Fibroblast of pulmonary artery (primary cell): ENCODE measurements at regions not wholly inside any gene's neighbourhood (a gene's known extent, or its start where the extent isn't known, plus 50 kb on each side); places are given as distances from the start of the nearest gene placed in this dataset.

ENCODE experiments used
- DNase-seq: peaks from one replicate; pipeline ENCODE4 v3.0.0-alpha.2; 2010; ENCODE audit warnings: low read depth
- H3K4me3 ChIP-seq: replicated peaks from 2 replicates; pipeline ENCODE4 v1.5.1; 2011; ENCODE audit warnings: low read depth, mild to moderate bottlenecking, control low read depth, low read length, moderate library complexity
- TF ChIP-seq, protein P1 (sequence below): IDR thresholded peaks from 2 replicates; pipeline ENCODE4 v1.5.1; 2011; ENCODE audit warnings: mild to moderate bottlenecking, control low read depth, low read length, inconsistent platforms; ENCODE audit errors: missing control alignments

DNA sequence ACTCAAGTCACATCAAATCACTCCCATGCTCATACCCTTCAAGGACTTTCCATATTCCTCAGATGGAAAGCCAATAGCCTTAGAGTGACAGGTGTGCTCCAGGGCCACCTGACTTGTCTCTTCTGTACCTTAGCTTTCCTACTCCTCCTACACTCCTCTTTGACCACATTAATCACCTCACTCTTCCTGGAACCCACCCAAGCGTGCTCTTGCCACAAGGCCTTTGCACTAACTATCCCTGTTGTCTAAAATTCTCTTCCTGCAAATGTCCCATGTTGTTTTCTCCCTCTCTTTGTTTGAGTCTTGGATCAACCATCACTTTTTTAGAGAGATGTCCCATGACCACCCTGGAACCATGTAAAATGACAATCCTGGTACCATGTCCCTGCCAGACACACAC lies 244.1 kb downstream of the AASDHPPT start:
- no peak overlapping the region for H3K4me3 ChIP-seq
- TF ChIP-seq, protein P1, sequence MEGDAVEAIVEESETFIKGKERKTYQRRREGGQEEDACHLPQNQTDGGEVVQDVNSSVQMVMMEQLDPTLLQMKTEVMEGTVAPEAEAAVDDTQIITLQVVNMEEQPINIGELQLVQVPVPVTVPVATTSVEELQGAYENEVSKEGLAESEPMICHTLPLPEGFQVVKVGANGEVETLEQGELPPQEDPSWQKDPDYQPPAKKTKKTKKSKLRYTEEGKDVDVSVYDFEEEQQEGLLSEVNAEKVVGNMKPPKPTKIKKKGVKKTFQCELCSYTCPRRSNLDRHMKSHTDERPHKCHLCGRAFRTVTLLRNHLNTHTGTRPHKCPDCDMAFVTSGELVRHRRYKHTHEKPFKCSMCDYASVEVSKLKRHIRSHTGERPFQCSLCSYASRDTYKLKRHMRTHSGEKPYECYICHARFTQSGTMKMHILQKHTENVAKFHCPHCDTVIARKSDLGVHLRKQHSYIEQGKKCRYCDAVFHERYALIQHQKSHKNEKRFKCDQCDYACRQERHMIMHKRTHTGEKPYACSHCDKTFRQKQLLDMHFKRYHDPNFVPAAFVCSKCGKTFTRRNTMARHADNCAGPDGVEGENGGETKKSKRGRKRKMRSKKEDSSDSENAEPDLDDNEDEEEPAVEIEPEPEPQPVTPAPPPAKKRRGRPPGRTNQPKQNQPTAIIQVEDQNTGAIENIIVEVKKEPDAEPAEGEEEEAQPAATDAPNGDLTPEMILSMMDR, result no peak
- DNase-seq, result no peak

DNA sequence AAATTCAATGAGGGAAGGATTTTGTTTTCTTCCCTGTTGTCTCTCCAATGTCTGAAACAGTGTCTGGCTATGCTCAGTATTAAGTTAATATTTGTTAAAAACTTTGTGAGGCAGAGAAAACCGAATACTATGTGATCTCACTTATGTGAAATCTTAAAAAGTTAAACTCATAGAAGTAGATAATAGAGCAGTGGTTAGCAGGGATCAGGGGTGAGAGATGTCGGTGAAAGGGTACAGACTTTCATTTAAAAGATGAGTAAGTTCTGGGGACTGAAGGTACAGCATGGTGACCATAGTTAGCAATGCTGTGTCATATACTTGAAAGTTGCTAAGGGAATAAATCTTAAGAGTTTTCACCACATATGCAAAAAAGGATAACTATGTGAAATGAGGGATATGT lies 244.6 kb downstream of the AASDHPPT start:
- TF ChIP-seq, protein P1, result no peak
- DNase-seq, result no peak
- no peak overlapping the region for H3K4me3 ChIP-seq

DNA sequence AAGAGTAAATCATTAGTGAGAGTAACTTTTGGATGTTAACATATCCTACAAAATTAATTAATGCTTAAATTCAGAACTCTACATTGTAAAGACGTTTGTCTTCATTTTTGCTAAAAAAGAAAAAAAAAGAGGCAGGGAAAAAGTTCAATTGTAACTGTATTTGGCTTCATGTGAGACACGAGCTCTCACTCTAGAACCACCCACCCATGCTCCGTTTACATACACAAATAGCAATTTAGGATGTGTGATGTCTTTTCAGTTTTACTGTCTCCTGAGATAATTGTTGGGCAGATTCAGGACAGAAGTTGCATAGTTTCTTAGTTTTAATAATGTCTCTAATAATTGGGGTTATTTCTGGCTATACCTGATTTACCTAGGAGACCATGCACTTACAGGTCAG lies 248.6 kb downstream of the AASDHPPT start:
- no peak for DNase-seq
- TF ChIP-seq, protein P1, result no peak
- H3K4me3 ChIP-seq, result no peak overlapping the region

DNA sequence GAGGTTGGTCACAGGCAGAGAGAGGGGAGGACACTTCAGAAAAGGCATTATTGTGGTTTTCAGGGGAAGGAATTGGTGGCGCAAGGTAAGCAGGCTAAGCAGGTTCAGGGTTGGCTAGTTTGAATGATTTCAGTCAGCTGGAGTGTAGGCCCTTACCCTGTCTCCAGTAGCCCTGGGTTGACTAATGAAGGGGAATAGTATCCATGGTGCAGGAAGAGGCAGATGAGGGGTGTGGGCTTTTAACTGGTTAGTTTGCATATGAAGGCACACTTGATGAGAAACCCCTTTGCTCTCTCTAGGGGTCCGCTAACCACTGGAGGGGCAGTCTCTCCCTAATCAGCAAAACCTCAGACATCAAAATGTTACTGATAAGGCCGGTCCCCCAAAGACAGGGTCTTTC lies 249.7 kb downstream of the AASDHPPT start:
- TF ChIP-seq, protein P1, result no peak
- no peak overlapping the region for H3K4me3 ChIP-seq
- no peak for DNase-seq

DNA sequence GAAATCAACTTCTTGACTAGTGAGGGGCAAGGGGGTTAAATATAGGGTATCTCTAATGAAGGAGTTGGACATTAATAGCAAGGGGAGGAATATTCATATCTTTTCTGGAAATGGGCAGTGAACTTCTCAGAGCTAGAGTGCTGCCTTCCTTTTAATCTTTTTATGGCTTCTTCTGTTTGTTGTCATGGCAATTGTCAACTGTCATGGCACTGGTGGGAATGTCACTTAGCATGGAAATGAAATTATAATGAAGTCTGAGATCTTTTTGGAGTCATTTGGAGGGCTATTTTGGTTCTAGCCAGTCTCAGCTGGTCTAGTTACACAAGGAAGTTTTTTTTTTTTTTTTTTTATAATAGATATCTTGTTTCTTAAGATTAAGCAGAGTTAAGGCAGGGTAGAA lies 250.2 kb downstream of the AASDHPPT start:
- no peak for DNase-seq
- TF ChIP-seq, protein P1, result no peak
- H3K4me3 ChIP-seq, result no peak overlapping the region

DNA sequence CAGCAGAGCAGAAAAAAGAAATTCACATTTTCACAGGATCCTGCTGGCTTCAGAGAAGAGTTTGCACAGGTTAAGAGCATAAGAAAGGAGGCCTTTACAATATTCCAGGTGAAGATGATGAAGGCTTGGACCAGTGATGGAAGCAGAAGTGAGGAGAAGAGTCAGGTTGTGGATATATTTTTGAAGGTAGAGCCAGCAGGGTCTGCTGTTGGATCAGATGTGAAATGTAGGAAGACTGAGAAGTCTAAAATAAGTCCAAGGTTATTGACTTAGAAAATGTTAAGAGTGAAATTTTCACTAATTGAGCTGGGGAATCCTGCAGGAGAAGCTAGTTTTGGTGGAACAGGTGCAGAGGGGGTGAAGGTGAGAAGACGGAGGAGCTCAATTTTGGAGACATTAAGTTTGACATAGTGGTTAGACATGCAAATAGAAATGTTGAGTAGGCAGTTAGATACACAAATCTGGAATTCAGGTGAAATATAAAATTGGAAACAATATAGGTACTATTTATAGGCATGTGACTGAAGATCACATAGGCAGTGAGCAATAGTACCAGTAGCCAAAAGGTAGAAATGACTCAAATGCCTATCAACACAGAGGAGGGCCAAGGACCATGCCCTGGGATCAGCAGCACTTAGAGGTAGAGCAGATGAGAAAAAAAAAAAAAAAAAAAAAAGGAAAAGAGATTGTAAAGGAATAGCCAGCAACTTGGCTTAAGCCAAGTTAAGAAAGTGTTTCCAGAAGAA lies 252.0 kb downstream of the AASDHPPT start:
- DNase-seq, result peak; percentile 7
- H3K4me3 ChIP-seq, result no peak overlapping the region
- TF ChIP-seq, protein P1, result peak; percentile 10

DNA sequence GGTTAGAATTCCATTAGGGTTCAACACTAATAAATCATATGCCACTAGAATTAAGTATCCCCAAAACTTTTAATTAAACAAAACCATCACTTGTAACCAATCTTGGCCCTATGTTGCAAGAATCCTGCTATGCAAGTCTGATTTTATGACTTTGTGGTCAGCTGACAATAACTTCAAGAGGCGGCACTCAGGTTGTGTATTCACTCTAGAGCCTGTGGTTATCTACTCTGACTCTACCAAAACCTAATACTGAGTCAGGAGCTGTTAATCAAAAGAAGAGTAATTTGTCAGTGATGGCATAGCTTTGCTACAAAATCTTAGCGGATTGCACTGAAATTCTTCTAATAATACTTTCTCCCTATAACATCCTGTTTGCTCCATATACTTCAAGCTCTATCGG lies 253.7 kb downstream of the AASDHPPT start:
- no peak overlapping the region for H3K4me3 ChIP-seq
- no peak for DNase-seq
- TF ChIP-seq, protein P1, result no peak
